B cell (primary cell): ENCODE measurements at regions not wholly inside any gene's neighbourhood (a gene's known extent, or its start where the extent isn't known, plus 50 kb on each side); places are given as distances from the start of the nearest gene placed in this dataset.

Experiments used
- ATAC-seq: fragments of 200-7000 bp; cut with Tn5 transposase; one replicate; pipeline ENCODE4 v1.10.0; 2021; ENCODE audit warnings: low read depth, mild to moderate bottlenecking, moderate number of reproducible peaks, moderate library complexity
- CTCF ChIA-PET: fragments of 350-600 bp; sonication (Branson Sonifier 250); formaldehyde crosslinking; loops from one replicate; lab custom pipeline; 2021; ENCODE audit warnings: antibody characterized with exemption, inconsistent platforms; lab: Charles Lee
- POLR2A ChIA-PET: fragments of 350-600 bp; sonication (Branson Sonifier 250); formaldehyde crosslinking; loops from one replicate; lab custom pipeline; 2021; ENCODE audit warnings: antibody characterized with exemption; lab: Charles Lee
- DNase-seq: peaks from one replicate; pipeline ENCODE4 v3.0.0; 2013
- H2AFZ ChIP-seq: 2 replicates; pipeline ENCODE4 v1.6.1; 2012; ENCODE audit warnings: mild to moderate bottlenecking, low read depth, low read length; ENCODE audit not compliant: insufficient read depth, poor library complexity, severe bottlenecking
- H3K27ac ChIP-seq, 2 donors: 1 replicate in 1 of 2; 2 replicates in 1 of 2; pipeline ENCODE4 v1.5.1; 2012 to 2013; ENCODE audit warnings: low read length in 2 of 2, mild to moderate bottlenecking in 2 of 2, moderate library complexity in 1 of 2
- H3K27me3 ChIP-seq, 4 experiments: fragments of 200-600 bp in 1 of 4; sonication (generic) in 1 of 4; replicated peaks in 1 of 4; 1 replicate in 2 of 4; 2 replicates in 2 of 4; pipeline versions ENCODE4 v1.6.1 to v1.7.0; 2013 to 2016; ENCODE audit warnings: low read length in 3 of 4, mild to moderate bottlenecking in 2 of 4, mixed read lengths in 1 of 4, moderate library complexity in 1 of 4; ENCODE audit not compliant: insufficient read depth in 4 of 4, control insufficient read depth in 3 of 4; ENCODE audit errors: control extremely low read depth in 1 of 4
- H3K36me3 ChIP-seq, 2 experiments: replicated peaks in 1 of 2; 1 replicate in 1 of 2; 2 replicates in 1 of 2; pipeline versions ENCODE4 v1.6.1 to v1.7.1; 2013; ENCODE audit warnings: low read length in 1 of 2; ENCODE audit not compliant: insufficient read depth in 2 of 2, control insufficient read depth in 1 of 2; ENCODE audit errors: control extremely low read depth in 1 of 2, extremely low read depth in 1 of 2
- H3K4me1 ChIP-seq, 2 donors: fragments of 200-600 bp in 1 of 2; sonication (generic) in 1 of 2; 1 replicate in 1 of 2; 2 replicates in 1 of 2; pipeline versions ENCODE4 v1.5.1 to v1.6.1; 2013 to 2017; ENCODE audit warnings: low read length in 2 of 2; ENCODE audit not compliant: control insufficient read depth in 2 of 2, insufficient read depth in 2 of 2
- H3K4me2 ChIP-seq: replicated peaks from 2 replicates; pipeline ENCODE3; 2012; ENCODE audit warnings: mild to moderate bottlenecking, low read depth, low read length; ENCODE audit not compliant: poor library complexity, severe bottlenecking
- H3K4me3 ChIP-seq, 5 experiments: fragments of 200-600 bp in 1 of 5; sonication (generic) in 1 of 5; 1 replicate in 3 of 5; 2 replicates in 2 of 5; pipeline versions ENCODE4 v1.5.1 to v1.7.0; 2011 to 2016; ENCODE audit warnings: low read length in 4 of 5, mild to moderate bottlenecking in 4 of 5, low read depth in 2 of 5, control low read depth in 1 of 5, moderate library complexity in 1 of 5; ENCODE audit not compliant: insufficient read depth in 1 of 5; ENCODE audit errors: control extremely low read depth in 1 of 5, extremely low read depth in 1 of 5
- H3K79me2 ChIP-seq: fragments of 200-600 bp; sonication (generic); one replicate; pipeline ENCODE4 v1.6.0; 2016; ENCODE audit warnings: low read length; ENCODE audit not compliant: control insufficient read depth, insufficient read depth
- H3K9ac ChIP-seq: fragments of 200-600 bp; sonication (generic); 2 replicates; pipeline ENCODE4 v1.6.1; 2017; ENCODE audit warnings: mild to moderate bottlenecking, low read length, moderate library complexity
- H3K9me3 ChIP-seq, 3 donors: one replicate each; pipeline versions ENCODE4 v1.6.1 to v1.7.1; 2013; ENCODE audit warnings: low read length in 2 of 3; ENCODE audit not compliant: control insufficient read depth in 2 of 3, insufficient read depth in 1 of 3; ENCODE audit errors: control extremely low read depth in 1 of 3
- H4K20me1 ChIP-seq: 2 replicates; pipeline ENCODE4 v1.6.0; 2012; ENCODE audit warnings: mild to moderate bottlenecking, low read length; ENCODE audit not compliant: insufficient read depth, control insufficient read depth, poor library complexity, severe bottlenecking
- H3K27ac Mint-ChIP-seq: one replicate; pipeline ENCODE4 v1.8.0; 2021; ENCODE audit warnings: mixed read lengths
- H3K27me3 Mint-ChIP-seq: one replicate; pipeline ENCODE4 v1.8.0; 2021; ENCODE audit warnings: mixed read lengths
- H3K4me1 Mint-ChIP-seq: one replicate; pipeline ENCODE4 v1.8.0; 2021; ENCODE audit warnings: mixed read lengths
- H3K4me3 Mint-ChIP-seq: one replicate; pipeline ENCODE4 v1.8.0; 2021; ENCODE audit warnings: mixed read lengths
- H3K9me3 Mint-ChIP-seq: one replicate; pipeline ENCODE4 v1.8.0; 2022; ENCODE audit warnings: mixed read lengths; ENCODE audit not compliant: insufficient read depth
- CTCF ChIP-seq: fragments of 200-600 bp; IDR thresholded peaks from one replicate; pipeline ENCODE4 v1.8.0; 2022; ENCODE audit warnings: antibody characterized with exemption, mild to moderate bottlenecking
- EZH2 ChIP-seq: IDR thresholded peaks from 2 replicates; pipeline ENCODE4 v1.6.1; 2012; ENCODE audit warnings: borderline replicate concordance, low read depth, mild to moderate bottlenecking, moderate library complexity, low read length; ENCODE audit not compliant: insufficient read depth, poor library complexity, severe bottlenecking
- WGBS: methylation state at CpG from one replicate; pipeline ENCODE4 v1.1.5; 2013; ENCODE audit warnings: missing lambda C conversion rate; ENCODE audit not compliant: insufficient coverage; 5-methylcytosine and 5-hydroxymethylcytosine counted together
- intact Hi-C: fragments of 100-400 bp; cut with micrococcal nuclease; formaldehyde crosslinking; loops from one replicate; pipeline ENCODE4 v1.10.0; 2022

GRCh38 chr18:10361660-10362059 lies 92.8 kb upstream of the APCDD1 start:
- Histone ChIP-seq H4K20me1 (no peaks in the 10 kb centered on the region), H3K4me2 (no peak overlapping the region), H3K27me3 (no peaks in the 10 kb centered on the region), H2AFZ (no peak overlapping the region), H3K27ac (no peak overlapping the region), H3K4me1 (no peaks in the 10 kb centered on the region), H3K4me3 (no peak overlapping the region), H3K9me3 (peaks cover 2 to 30% (median 23%) of the 10 kb centered on the region in 3 donors), H3K79me2 (no peaks in the 10 kb centered on the region), H3K9ac (no peak overlapping the region), H3K36me3 (no peaks in the 10 kb centered on the region)
- no peaks in the 10 kb centered on the region for H3K4me1 Mint-ChIP-seq
- CTCF ChIA-PET: no interaction called here
- 100% methylated on average over 1 of the region's 2 CpGs for WGBS
- TF ChIP-seq EZH2 (no peak), CTCF (no peak)
- DNase-seq: no peak
- peaks cover 11% of the 10 kb centered on the region for H3K9me3 Mint-ChIP-seq
- no peak overlapping the region for H3K4me3 Mint-ChIP-seq
- intact Hi-C loops: no loop called here
- no peaks in the 10 kb centered on the region for H3K27me3 Mint-ChIP-seq
- ATAC-seq: no peak
- POLR2A ChIA-PET: no interaction called here
- H3K27ac Mint-ChIP-seq: no peak overlapping the region

- TF ChIP-seq CTCF: no peak
- TF ChIP-seq EZH2: no peak
- Mint-ChIP-seq H3K9me3 (peaks cover 6% of the 10 kb centered on the region), H3K4me1 (no peaks in the 10 kb centered on the region), H3K4me3 (no peak overlapping the region), H3K27me3 (peaks cover 6% of the 10 kb centered on the region), H3K27ac (no peak overlapping the region)
- Histone ChIP-seq H3K27ac (no peak overlapping the region), H3K27me3 (no peaks in the 10 kb centered on the region), H4K20me1 (no peaks in the 10 kb centered on the region), H3K9me3 (peaks cover 2 to 15% (median 8%) of the 10 kb centered on the region in 3 donors), H3K36me3 (no peaks in the 10 kb centered on the region), H2AFZ (no peak overlapping the region), H3K79me2 (no peaks in the 10 kb centered on the region), H3K4me1 (no peaks in the 10 kb centered on the region), H3K9ac (no peak overlapping the region), H3K4me2 (no peak overlapping the region), H3K4me3 (no peak overlapping the region)
- POLR2A ChIA-PET: no interaction called here
- CTCF ChIA-PET: no interaction called here
- DNase-seq (no peak), ATAC-seq (no peak)
- intact Hi-C loops: no loop called here
- 100% methylated on average over 1 of the region's 1 CpG for WGBS
These were observed 89.4 kb upstream of the APCDD1 start for GRCh38 chr18:10365021-10365500.
